ENCODE measurements at regions not wholly inside any gene's neighbourhood (a gene's known extent, or its start where the extent isn't known, plus 50 kb on each side); places are given as distances from the start of the nearest gene placed in this dataset.
"Not testable (repeated sequence)": the region's sequence is repeated elsewhere in the genome, so short reads cannot be mapped to it uniquely, and the experiment has no call there.

GRCh38 chrX:26581091-26581490, 365.1 kb downstream of the MAGEB5 start:
- TF ChIP-seq CTCF (IDR thresholded peaks at IDR 0.05; ENCODE audit: insufficient read depth, missing control alignments): no peak
- FAIRE-seq: no peak

DNA sequence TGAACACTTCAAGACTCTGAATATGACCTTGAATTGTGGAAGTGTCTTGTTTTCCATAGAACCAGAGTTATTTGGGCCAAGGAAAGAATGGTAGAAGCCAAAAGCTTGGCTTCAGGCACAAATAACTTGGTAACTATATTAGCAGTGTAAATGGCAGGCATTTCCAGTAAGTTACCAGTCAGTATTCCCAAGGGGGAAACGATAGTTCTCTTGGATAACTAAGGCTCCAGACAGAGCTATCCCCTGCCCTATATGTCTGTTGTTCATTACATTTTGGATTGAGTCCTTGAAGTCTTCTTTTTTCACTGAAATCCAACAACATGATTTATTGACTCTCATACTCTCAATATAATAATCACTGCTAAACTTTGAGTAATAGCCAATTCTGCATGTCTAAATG, 364.1 kb downstream of the MAGEB5 start:
- DNase-seq (ENCODE audit: insufficient read length, low spot score) (no peak), FAIRE-seq (no peak)
- no peak for TF ChIP-seq CTCF (IDR thresholded peaks at IDR 0.05; ENCODE audit: insufficient read depth, missing control alignments)

More at GRCh38 chrX:26581091-26581490, 365.1 kb downstream of the MAGEB5 start:
- DNase-seq (ENCODE audit: insufficient read length, low spot score): no peak

DNA sequence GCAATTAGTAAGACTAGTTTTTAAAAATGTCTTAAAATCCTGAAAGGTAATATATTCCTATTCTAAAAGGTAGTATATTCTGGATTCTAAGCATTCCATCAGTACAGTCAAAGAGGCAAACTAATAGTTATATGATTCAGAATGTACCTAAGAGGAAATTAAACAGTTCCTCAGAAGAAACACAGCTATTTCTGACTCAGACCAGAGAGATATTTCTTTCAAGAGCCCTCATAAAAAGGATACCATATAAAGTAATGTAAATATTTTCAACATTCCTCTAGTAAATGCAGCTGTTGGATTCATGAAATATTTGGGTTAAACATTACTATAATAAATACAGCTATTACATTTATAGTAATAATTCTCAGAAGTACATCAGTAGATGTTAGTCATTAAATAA, 358.3 kb downstream of the MAGEB5 start:
- no peak for DNase-seq (ENCODE audit: insufficient read length, low spot score)
- TF ChIP-seq CTCF (IDR thresholded peaks at IDR 0.05; ENCODE audit: insufficient read depth, missing control alignments): no peak

GRCh38 chrX:26562156-26562555, 346.2 kb downstream of the MAGEB5 start:
- DNase-seq (ENCODE audit: insufficient read length, low spot score) (no peak), FAIRE-seq (no peak)
- no peak for TF ChIP-seq CTCF (IDR thresholded peaks at IDR 0.05; ENCODE audit: insufficient read depth, missing control alignments)

More for the DNA sequence above, 358.3 kb downstream of the MAGEB5 start:
- no peak for FAIRE-seq

- TF ChIP-seq CTCF (IDR thresholded peaks at IDR 0.05; ENCODE audit: insufficient read depth, missing control alignments): no peak
- no peak for DNase-seq (ENCODE audit: insufficient read length, low spot score)
- no peak for FAIRE-seq
Measured at GRCh38 chrX:26559855-26560254, 343.9 kb downstream of the MAGEB5 start.

- FAIRE-seq (no peak), DNase-seq (ENCODE audit: insufficient read length, low spot score) (no peak)
- TF ChIP-seq CTCF (IDR thresholded peaks at IDR 0.05; ENCODE audit: insufficient read depth, missing control alignments): no peak
Measured at GRCh38 chrX:26558719-26559386, 342.9 kb downstream of the MAGEB5 start.

GRCh38 chrX:26557691-26558321, 341.8 kb downstream of the MAGEB5 start:
- no peak for TF ChIP-seq CTCF (IDR thresholded peaks at IDR 0.05; ENCODE audit: insufficient read depth, missing control alignments)
- DNase-seq (ENCODE audit: insufficient read length, low spot score) (no peak), FAIRE-seq (no peak)

DNA sequence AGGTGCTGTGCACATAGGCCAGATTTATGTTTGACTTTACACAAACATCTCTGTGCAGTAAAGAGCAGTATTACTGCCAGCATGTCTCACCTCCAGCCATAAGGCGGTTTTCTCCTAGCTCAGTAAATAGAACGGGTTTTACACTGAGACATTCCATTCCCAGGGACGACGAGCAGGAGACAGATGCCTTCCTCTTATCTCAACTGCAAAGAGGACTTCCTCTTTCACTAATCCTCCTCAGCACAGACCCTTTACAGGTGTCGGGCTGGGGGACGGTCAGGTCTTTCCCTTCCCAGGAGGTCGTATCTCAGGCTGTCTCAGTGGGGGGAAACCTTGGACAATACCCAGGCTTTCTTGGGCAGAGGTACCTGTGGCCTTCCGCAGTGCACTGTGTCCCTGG, 309.8 kb downstream of the MAGEB5 start:
- DNase-seq (ENCODE audit: insufficient read length, low spot score); FAIRE-seq: not testable (repeated sequence)
